Astrocyte of the spinal cord (primary cell): ENCODE measurements at regions not wholly inside any gene's neighbourhood (a gene's known extent, or its start where the extent isn't known, plus 50 kb on each side); places are given as distances from the start of the nearest gene placed in this dataset.

ENCODE experiments used
- DNase-seq: peaks from one replicate; pipeline ENCODE4 v3.0.0; 2011; ENCODE audit warnings: low read depth, low spot score
- H3K4me3 ChIP-seq: 2 replicates; pipeline ENCODE4 v1.5.1; 2011; ENCODE audit warnings: low read depth, mild to moderate bottlenecking, low read length, moderate library complexity
- CTCF ChIP-seq: IDR thresholded peaks from 2 replicates; pipeline ENCODE4 v1.5.1; 2012; ENCODE audit warnings: low read depth, mild to moderate bottlenecking, low read length, inconsistent platforms
- in situ Hi-C: cut with HindIII; loops from 2 replicates; pipeline ENCODE4 v1.10.0; 2017; ENCODE audit warnings: low sequenced_read_pairs

GRCh38 chr7:113657603-113658002 is 261.2 kb downstream of the PPP1R3A start:
- no peak for TF ChIP-seq CTCF
- no peak for DNase-seq
- in situ Hi-C loops: no loop called here
- no peak overlapping the region for H3K4me3 ChIP-seq

- no peak for TF ChIP-seq CTCF
- no peak overlapping the region for H3K4me3 ChIP-seq
- DNase-seq: peak; percentile 38
- in situ Hi-C loops: no loop called here
These were observed 266.3 kb downstream of the PPP1R3A start for GRCh38 chr7:113652501-113652900.

GRCh38 chr7:113649556-113649955 is 269.3 kb downstream of the PPP1R3A start:
- TF ChIP-seq CTCF: no peak
- H3K4me3 ChIP-seq: no peak overlapping the region
- DNase-seq: no peak
- in situ Hi-C loops: no loop called here

GRCh38 chr7:113639221-113639620 is 279.6 kb downstream of the PPP1R3A start:
- no peak for DNase-seq
- in situ Hi-C loops: no loop called here
- TF ChIP-seq CTCF: no peak
- H3K4me3 ChIP-seq: no peak overlapping the region

- no peak for TF ChIP-seq CTCF
- peak; percentile 49 for DNase-seq
- in situ Hi-C loops: no loop called here
- no peak overlapping the region for H3K4me3 ChIP-seq
These were observed 281.9 kb downstream of the PPP1R3A start for GRCh38 chr7:113636727-113637421.

GRCh38 chr7:113635492-113635891 is 283.3 kb downstream of the PPP1R3A start:
- no peak overlapping the region for H3K4me3 ChIP-seq
- no peak for TF ChIP-seq CTCF
- DNase-seq: no peak
- in situ Hi-C loops: no loop called here
